ENCODE measurements at regions not wholly inside any gene's neighbourhood (a gene's known extent, or its start where the extent isn't known, plus 50 kb on each side); places are given as distances from the start of the nearest gene placed in this dataset.

DNA sequence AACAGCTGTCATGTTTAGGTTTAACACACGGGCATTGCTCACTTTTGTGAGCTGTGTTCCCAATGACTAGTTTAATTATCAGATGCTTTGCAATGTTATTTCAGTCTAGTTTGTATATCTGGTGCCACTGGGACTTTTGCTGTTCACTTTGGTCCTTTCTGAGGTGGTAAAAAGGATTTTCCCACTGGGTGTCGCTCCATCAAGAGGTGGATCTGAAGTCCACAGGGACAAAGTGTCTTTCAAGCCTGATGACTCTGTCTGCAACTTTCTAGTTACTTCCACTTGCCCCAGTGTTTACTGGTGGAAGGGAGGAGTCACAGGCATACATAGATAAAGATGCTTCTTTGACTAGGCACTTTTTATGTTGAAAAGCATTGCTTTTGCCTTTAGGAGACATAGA lies 242.2 kb downstream of the HGF start:
- Mint-ChIP-seq H3K4me1 (no peaks in the 10 kb centered on the region), H3K9me3 (peaks cover 0 to 2% (median 0%) of the 10 kb centered on the region in 3 donors), H3K27me3 (no peaks in the 10 kb centered on the region), H3K36me3 (no peaks in the 10 kb centered on the region), H3K27ac (no peak overlapping the region), H3K4me3 (no peak overlapping the region)

DNA sequence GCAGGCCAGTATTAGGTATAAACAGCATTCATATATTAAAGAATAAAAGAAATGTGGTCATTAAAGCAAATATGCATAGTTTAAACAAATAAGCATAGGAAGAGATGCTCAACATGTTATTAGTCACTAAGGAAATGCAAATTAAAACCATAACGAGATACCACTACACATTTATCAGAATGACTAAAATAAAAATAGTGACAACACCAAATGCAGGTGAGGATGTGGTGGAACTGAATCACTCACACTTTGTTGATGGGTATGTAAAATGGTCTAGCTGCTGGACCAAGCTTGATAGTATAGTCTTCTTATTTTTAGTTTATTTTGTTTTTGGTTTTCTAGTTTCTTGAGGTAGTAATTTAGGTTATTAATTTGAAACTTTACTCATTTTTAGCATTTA lies 242.9 kb downstream of the HGF start:
- Mint-ChIP-seq H3K4me1 (no peaks in the 10 kb centered on the region), H3K36me3 (no peaks in the 10 kb centered on the region), H3K4me3 (no peak overlapping the region), H3K27ac (no peak overlapping the region), H3K27me3 (no peaks in the 10 kb centered on the region), H3K9me3 (peaks cover 0 to 2% (median 0%) of the 10 kb centered on the region in 3 donors)

- H3K4me1 Mint-ChIP-seq = no peaks in the 10 kb centered on the region
- no peak overlapping the region for H3K4me3 Mint-ChIP-seq
Measured at GRCh38 chr7:81525841-81526240, 244.0 kb downstream of the HGF start.

DNA sequence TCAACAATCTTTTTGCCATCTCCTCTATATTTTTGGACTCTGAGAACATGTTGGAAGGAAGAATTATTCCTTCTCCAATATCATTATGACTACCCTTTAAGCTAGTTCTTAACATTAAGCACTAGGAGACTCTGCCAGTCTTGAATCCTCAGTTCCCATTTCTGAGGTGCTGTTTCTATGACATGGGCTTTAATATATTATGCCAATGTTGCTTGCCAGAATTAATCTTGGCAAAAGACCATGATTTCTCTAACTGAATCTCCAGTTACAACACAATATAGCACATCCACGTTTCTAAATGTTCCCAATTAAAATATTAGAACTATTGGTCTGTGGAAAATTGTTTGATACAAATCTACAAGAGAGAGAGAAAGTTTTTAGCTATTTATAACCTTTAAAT lies 250.0 kb downstream of the HGF start:
- Mint-ChIP-seq H3K9me3 (peaks cover 0 to 2% (median 0%) of the 10 kb centered on the region in 3 donors), H3K27ac (no peak overlapping the region), H3K4me3 (no peak overlapping the region), H3K27me3 (no peaks in the 10 kb centered on the region), H3K4me1 (no peaks in the 10 kb centered on the region), H3K36me3 (no peaks in the 10 kb centered on the region)

More at GRCh38 chr7:81525841-81526240, 244.0 kb downstream of the HGF start:
- Mint-ChIP-seq H3K36me3 (no peaks in the 10 kb centered on the region), H3K9me3 (peaks cover 0 to 2% (median 0%) of the 10 kb centered on the region in 3 donors), H3K27me3 (no peaks in the 10 kb centered on the region), H3K27ac (no peak overlapping the region)

DNA sequence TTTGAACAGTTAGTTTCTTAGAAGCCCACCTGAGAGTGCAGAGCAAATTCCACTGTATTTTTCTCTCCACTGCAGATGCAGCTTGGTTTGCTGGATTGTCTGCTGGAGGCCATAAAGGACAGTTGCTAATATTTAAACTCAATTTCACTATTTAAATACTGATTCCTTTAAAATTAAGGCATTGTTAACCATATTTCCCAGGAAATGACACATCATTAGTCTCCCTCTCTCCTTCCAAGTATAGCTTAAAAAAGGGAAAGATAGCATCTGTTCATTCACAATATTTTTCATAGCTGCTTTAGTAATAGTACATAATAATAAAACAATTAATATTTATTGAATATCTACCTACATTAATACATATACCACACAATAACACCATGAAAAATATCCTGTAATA lies 252.9 kb downstream of the HGF start:
- no peaks in the 10 kb centered on the region for H3K4me1 Mint-ChIP-seq

DNA sequence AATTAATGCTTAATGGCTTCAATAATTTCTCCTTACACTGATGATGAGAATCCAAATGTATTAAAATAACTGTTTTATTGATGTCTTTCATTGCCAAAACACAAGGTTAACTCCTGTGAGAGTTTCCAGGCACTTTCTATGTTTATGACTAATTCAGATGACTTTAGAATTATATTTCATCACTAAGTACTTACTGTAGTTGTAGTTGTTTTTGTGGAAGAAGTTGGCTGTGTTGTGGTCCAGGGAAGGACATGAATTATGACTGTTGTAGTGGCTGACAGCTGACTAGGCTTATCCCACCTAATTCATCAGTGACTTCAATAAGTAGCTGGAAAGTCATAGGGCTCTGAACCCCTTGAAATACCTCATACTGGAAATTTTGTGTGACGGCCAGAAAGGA lies 254.8 kb downstream of the HGF start:
- H3K4me1 Mint-ChIP-seq = no peaks in the 10 kb centered on the region
- no peaks in the 10 kb centered on the region for H3K27me3 Mint-ChIP-seq
- no peak overlapping the region for H3K27ac Mint-ChIP-seq
- H3K9me3 Mint-ChIP-seq = peaks cover 0 to 9% (median 5%) of the 10 kb centered on the region in 3 donors
- H3K4me3 Mint-ChIP-seq = no peak overlapping the region
- no peaks in the 10 kb centered on the region for H3K36me3 Mint-ChIP-seq

More for the DNA sequence above, 252.9 kb downstream of the HGF start:
- no peak overlapping the region for H3K27ac Mint-ChIP-seq
- no peaks in the 10 kb centered on the region for H3K27me3 Mint-ChIP-seq
- H3K36me3 Mint-ChIP-seq = no peaks in the 10 kb centered on the region
- H3K4me3 Mint-ChIP-seq = no peak overlapping the region
- peaks cover 0 to 9% (median 5%) of the 10 kb centered on the region in 3 donors for H3K9me3 Mint-ChIP-seq

DNA sequence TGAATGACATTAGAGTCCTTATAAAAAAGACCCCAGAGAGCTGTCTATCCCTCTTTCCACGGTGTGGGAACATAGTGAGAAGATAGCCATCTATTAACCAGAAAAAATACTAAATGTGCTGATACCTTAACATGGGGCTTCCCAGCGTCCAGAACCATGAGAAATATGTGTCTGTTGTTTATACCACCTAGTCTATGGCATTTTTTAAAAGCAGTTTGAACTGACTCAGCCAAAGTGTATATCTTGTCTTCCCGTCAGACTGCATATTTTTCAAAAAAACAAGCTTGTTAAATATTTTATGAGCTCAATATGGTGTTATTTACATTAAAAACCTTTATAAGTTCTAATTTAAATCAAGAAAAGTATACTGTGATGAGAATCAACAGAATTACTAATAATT lies 255.3 kb downstream of the HGF start:
- no peaks in the 10 kb centered on the region for H3K36me3 Mint-ChIP-seq
- no peak overlapping the region for H3K27ac Mint-ChIP-seq
- H3K27me3 Mint-ChIP-seq = no peaks in the 10 kb centered on the region
- no peaks in the 10 kb centered on the region for H3K4me1 Mint-ChIP-seq
- H3K9me3 Mint-ChIP-seq = peaks cover 0 to 12% (median 7%) of the 10 kb centered on the region in 3 donors
- no peak overlapping the region for H3K4me3 Mint-ChIP-seq

DNA sequence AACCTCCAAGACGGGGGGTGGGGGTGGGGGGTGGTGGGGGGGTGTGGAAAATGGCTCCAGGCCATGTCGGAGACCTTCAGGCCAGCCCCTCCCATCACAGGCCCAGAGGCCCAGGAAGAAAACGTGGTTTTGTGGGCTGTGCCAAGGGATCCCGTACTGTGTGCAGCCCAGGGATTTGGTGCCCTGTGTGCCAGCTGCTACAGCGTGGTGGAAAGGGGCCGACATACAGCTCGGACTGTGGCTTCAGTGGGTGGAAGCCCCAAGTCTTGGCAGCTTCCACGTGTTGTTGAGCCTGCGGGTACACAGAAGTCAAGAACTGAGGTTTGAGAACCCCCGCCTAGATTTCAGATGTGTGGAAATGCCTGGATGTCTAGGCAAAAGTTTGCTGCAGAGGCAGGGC lies 259.7 kb downstream of the HGF start:
- Mint-ChIP-seq H3K9me3 (peaks cover 0 to 13% (median 7%) of the 10 kb centered on the region in 3 donors), H3K36me3 (no peaks in the 10 kb centered on the region)

GRCh38 chr7:81507221-81507620 lies 262.6 kb downstream of the HGF start:
- no peaks in the 10 kb centered on the region for H3K36me3 Mint-ChIP-seq
- peaks cover 0 to 6% (median 2%) of the 10 kb centered on the region in 3 donors for H3K9me3 Mint-ChIP-seq
- H3K4me1 Mint-ChIP-seq = no peaks in the 10 kb centered on the region
- H3K27ac Mint-ChIP-seq = no peak overlapping the region
- H3K27me3 Mint-ChIP-seq = no peaks in the 10 kb centered on the region
- H3K4me3 Mint-ChIP-seq = no peak overlapping the region

More for the DNA sequence above, 259.7 kb downstream of the HGF start:
- Mint-ChIP-seq H3K4me3 (no peak overlapping the region), H3K4me1 (no peaks in the 10 kb centered on the region), H3K27me3 (no peaks in the 10 kb centered on the region), H3K27ac (no peak overlapping the region)

- no peaks in the 10 kb centered on the region for H3K4me1 Mint-ChIP-seq
- H3K4me3 Mint-ChIP-seq = no peak overlapping the region
- no peaks in the 10 kb centered on the region for H3K27me3 Mint-ChIP-seq
- H3K27ac Mint-ChIP-seq = no peak overlapping the region
- no peaks in the 10 kb centered on the region for H3K36me3 Mint-ChIP-seq
- peaks cover 0 to 6% (median 2%) of the 10 kb centered on the region in 3 donors for H3K9me3 Mint-ChIP-seq
Measured at GRCh38 chr7:81506609-81507008, 263.2 kb downstream of the HGF start.

GRCh38 chr7:81503771-81504170 lies 266.1 kb downstream of the HGF start:
- Mint-ChIP-seq H3K4me1 (no peaks in the 10 kb centered on the region), H3K4me3 (no peak overlapping the region), H3K9me3 (no peaks in the 10 kb centered on the region), H3K36me3 (no peaks in the 10 kb centered on the region), H3K27ac (no peak overlapping the region), H3K27me3 (no peaks in the 10 kb centered on the region)

GRCh38 chr7:81503336-81503735 lies 266.5 kb downstream of the HGF start:
- Mint-ChIP-seq H3K36me3 (no peaks in the 10 kb centered on the region), H3K27me3 (no peaks in the 10 kb centered on the region), H3K4me3 (no peak overlapping the region), H3K4me1 (no peaks in the 10 kb centered on the region), H3K9me3 (no peaks in the 10 kb centered on the region), H3K27ac (no peak overlapping the region)

GRCh38 chr7:81501220-81501619 lies 268.6 kb downstream of the HGF start:
- H3K36me3 Mint-ChIP-seq = no peaks in the 10 kb centered on the region
- H3K4me1 Mint-ChIP-seq = no peaks in the 10 kb centered on the region
- no peaks in the 10 kb centered on the region for H3K9me3 Mint-ChIP-seq

GRCh38 chr7:81500631-81501030 lies 269.2 kb downstream of the HGF start:
- no peak overlapping the region for H3K27ac Mint-ChIP-seq
- no peaks in the 10 kb centered on the region for H3K27me3 Mint-ChIP-seq
- no peaks in the 10 kb centered on the region for H3K36me3 Mint-ChIP-seq
- no peak overlapping the region for H3K4me3 Mint-ChIP-seq
- no peaks in the 10 kb centered on the region for H3K9me3 Mint-ChIP-seq
- no peaks in the 10 kb centered on the region for H3K4me1 Mint-ChIP-seq

More at GRCh38 chr7:81501220-81501619, 268.6 kb downstream of the HGF start:
- no peaks in the 10 kb centered on the region for H3K27me3 Mint-ChIP-seq
- H3K27ac Mint-ChIP-seq = no peak overlapping the region
- no peak overlapping the region for H3K4me3 Mint-ChIP-seq

DNA sequence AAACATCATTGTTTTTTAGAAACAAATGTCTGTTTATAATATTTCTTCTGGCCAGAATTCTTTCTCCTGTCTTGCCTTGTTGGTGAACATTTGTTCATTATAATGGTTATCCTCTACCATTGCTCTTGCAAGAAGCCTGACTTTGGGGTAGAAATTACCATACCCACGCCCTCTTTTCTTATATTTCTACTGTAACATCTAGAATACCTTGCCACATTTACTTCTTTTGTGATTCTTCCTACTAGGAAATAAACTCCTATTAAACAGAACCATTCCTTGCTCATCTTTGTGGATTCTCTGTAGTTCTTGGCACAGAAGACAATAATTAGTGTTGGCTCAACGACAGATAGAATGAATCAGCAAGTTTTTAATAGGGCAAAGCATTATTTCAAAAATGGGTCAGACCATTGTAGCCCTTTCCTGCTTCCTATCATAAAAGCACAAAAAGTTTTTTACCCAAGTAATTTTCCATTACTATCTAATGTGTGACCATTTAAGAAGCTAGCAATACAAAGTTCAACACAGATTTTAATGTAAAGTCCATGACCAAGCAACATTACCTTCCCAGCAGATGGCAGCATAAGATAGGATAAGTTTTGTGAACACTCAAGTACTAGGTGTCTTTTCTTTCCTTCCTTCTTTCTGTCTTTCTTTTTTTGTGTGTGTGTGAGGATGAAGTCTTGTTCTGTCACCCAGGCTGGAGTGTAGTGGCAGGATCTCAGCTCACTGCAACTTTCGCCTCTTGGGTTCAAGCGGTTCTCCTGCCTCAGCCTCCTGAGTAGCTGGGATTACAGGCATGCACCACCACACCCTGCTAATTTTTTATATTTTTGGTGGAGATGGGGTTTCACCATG lies 270.4 kb downstream of the HGF start:
- Mint-ChIP-seq H3K27me3 (no peaks in the 10 kb centered on the region), H3K27ac (no peak overlapping the region), H3K4me3 (no peak overlapping the region), H3K9me3 (no peaks in the 10 kb centered on the region), H3K36me3 (no peaks in the 10 kb centered on the region), H3K4me1 (no peaks in the 10 kb centered on the region)

DNA sequence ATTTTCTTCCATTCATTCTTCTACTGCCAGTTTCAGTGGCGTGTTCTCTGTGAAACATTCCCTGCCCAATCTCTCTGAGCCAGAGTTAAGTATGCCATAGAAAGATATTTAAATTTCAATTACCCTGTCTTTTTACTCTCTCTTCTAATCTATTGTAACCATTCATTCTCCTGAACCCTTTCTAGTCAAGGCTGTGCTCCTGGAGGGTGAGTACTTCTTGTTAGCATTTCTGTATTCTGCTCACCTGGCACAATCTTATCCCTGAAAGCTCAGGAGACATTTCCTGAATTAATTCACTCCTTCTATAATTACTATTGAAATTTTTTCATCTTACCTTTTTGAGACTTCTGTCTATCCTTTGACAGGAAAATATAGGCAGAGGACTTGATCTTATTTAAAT lies 271.7 kb downstream of the HGF start:
- Mint-ChIP-seq H3K4me3 (no peak overlapping the region), H3K36me3 (no peaks in the 10 kb centered on the region), H3K27ac (no peak overlapping the region), H3K4me1 (no peaks in the 10 kb centered on the region), H3K9me3 (no peaks in the 10 kb centered on the region), H3K27me3 (no peaks in the 10 kb centered on the region)

Measured in IgD-negative memory B cell (primary cell).